ENCODE measurements at regions not wholly inside any gene's neighbourhood (a gene's known extent, or its start where the extent isn't known, plus 50 kb on each side); places are given as distances from the start of the nearest gene placed in this dataset.

DNA sequence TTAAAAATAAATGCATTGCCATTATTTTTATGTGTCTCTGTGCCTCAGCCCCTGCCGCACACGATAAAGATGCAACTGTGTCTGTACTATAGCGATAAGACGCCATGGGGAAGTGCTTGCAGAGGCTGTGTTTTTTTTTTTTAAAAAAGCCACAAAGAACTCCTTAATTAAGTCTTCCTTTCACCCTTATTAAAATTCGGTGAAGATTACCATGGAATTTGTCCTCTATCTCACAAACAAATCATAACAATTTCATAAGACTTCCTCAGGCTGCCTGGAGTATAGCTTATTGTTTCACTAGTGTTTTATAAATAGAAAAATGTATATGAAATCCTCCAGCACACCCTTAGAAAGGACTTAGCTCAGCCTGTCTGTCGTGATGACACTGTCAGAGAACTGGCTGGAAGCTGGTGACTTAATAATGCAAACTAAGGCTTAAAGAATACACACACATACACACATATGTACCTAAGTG, 374.8 kb upstream of the SLCO3A1 start:
- Histone ChIP-seq H3K9me3 (ENCODE audit: low read length) (no peaks in the 10 kb centered on the region), H3K9ac (ENCODE audit: low read length) (no peak overlapping the region), H3K27me3 (ENCODE audit: control insufficient read depth in 1 of 2, insufficient read depth in 2 of 2, low read length in 2 of 2) (no peaks in the 10 kb centered on the region), H3K4me3 (ENCODE audit: low read depth in 1 of 2, low read length in 2 of 2) (no peak overlapping the region), H3K4me1 (ENCODE audit: insufficient read depth, low read length) (no peaks in the 10 kb centered on the region), H3K36me3 (ENCODE audit: insufficient read depth, low read length) (no peaks in the 10 kb centered on the region), H3K27ac (ENCODE audit: low read depth, low read length) (no peak overlapping the region)

DNA sequence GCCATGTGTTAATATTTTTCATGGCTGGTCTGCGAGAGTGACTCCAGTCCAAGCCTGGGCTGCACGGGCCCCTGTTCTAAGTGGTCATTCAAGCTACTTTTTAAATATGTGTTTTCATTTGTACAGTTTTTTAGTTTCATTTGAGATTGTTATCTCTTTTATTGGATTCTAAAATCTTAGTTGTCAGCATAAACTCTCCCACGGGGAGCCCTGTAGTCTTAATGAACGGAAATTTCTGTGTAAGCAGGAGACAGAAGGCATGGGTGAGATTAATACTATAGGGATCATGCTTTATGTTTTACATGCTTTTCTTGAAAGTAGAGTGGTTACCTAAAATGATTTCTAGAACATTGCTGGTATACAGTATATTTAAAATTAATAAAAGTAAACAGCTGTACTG, 373.1 kb upstream of the SLCO3A1 start:
- Histone ChIP-seq H3K27me3 (ENCODE audit: control insufficient read depth in 1 of 2, insufficient read depth in 2 of 2, low read length in 2 of 2) (no peaks in the 10 kb centered on the region), H3K27ac (ENCODE audit: low read depth, low read length) (no peak overlapping the region), H3K4me3 (ENCODE audit: low read depth in 1 of 2, low read length in 2 of 2) (no peak overlapping the region)

DNA sequence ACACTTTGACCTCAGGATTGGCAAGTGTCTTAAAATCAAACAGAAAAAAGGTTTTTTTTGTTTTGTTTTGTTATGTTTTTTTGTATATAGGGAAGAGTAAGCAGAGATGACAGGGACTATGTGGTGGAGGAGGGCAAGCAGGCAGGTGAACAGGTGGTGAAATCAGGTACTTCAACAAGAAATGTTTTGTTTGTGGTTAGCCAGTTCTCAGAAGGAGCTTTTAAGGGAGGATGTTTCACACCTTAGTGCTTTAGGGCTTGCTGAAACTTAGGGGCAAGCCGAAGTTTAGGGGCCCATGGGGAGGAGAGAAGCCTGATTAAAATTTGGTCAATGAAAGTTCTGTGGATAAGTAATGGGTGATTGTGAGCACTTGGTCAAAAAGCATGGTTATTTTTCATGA, 370.7 kb upstream of the SLCO3A1 start:
- H3K9me3 ChIP-seq (ENCODE audit: low read length): no peaks in the 10 kb centered on the region
- H3K27me3 ChIP-seq (ENCODE audit: control insufficient read depth in 1 of 2, insufficient read depth in 2 of 2, low read length in 2 of 2): no peaks in the 10 kb centered on the region
- H3K4me3 ChIP-seq (ENCODE audit: low read depth in 1 of 2, low read length in 2 of 2): no peak overlapping the region
- no peaks in the 10 kb centered on the region for H3K4me1 ChIP-seq (ENCODE audit: insufficient read depth, low read length)
- no peak overlapping the region for H3K27ac ChIP-seq (ENCODE audit: low read depth, low read length)
- no peak overlapping the region for H3K9ac ChIP-seq (ENCODE audit: low read length)
- H3K36me3 ChIP-seq (ENCODE audit: insufficient read depth, low read length): no peaks in the 10 kb centered on the region

More for the DNA sequence above, 373.1 kb upstream of the SLCO3A1 start:
- no peaks in the 10 kb centered on the region for H3K9me3 ChIP-seq (ENCODE audit: low read length)
- H3K36me3 ChIP-seq (ENCODE audit: insufficient read depth, low read length): no peaks in the 10 kb centered on the region
- no peaks in the 10 kb centered on the region for H3K4me1 ChIP-seq (ENCODE audit: insufficient read depth, low read length)
- no peak overlapping the region for H3K9ac ChIP-seq (ENCODE audit: low read length)

DNA sequence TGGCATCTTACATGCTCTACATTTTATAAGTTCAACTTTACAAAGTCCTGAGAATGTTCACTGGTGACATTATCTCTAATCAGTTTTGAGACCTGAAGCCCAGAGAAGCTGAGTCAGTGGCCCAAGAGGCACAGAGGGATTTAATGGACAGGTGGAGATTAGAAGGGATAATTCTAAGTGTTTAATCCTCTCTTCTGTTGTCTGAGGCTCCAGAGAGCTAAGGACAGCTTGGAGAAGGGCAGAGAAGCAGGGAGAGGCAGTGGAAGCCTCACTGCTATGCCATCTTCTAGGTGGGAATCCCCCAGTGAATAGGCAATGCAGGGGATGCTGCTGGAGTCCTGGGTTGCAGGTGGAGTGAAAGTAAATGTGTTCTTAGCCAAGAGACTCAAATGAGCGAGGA, 369.4 kb upstream of the SLCO3A1 start:
- Histone ChIP-seq H3K9ac (ENCODE audit: low read length) (no peak overlapping the region), H3K4me3 (ENCODE audit: low read depth in 1 of 2, low read length in 2 of 2) (no peak overlapping the region), H3K9me3 (ENCODE audit: low read length) (no peaks in the 10 kb centered on the region), H3K27ac (ENCODE audit: low read depth, low read length) (no peak overlapping the region), H3K36me3 (ENCODE audit: insufficient read depth, low read length) (no peaks in the 10 kb centered on the region), H3K4me1 (ENCODE audit: insufficient read depth, low read length) (no peaks in the 10 kb centered on the region), H3K27me3 (ENCODE audit: control insufficient read depth in 1 of 2, insufficient read depth in 2 of 2, low read length in 2 of 2) (no peaks in the 10 kb centered on the region)

DNA sequence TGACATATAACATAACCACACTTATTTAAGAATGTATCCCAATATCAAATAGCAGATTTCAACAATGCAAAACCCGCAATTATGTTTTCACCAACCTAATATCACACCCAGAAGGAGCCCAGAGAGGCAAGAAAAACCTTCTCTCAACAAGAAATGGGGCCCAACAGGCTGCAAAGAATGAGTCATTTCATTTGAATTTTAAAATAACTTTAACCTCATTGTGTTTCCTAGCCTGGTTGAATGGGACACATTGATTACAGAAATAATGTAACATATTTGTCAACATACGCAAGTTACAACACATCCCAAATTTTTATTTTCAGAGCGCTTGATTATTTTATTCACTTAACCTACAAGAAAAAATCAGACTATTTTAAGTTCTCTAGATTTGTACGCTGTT, 365.1 kb upstream of the SLCO3A1 start:
- Histone ChIP-seq H3K4me1 (ENCODE audit: insufficient read depth, low read length) (no peaks in the 10 kb centered on the region), H3K27me3 (ENCODE audit: control insufficient read depth in 1 of 2, insufficient read depth in 2 of 2, low read length in 2 of 2) (no peaks in the 10 kb centered on the region), H3K27ac (ENCODE audit: low read depth, low read length) (no peak overlapping the region), H3K4me3 (ENCODE audit: low read depth in 1 of 2, low read length in 2 of 2) (no peak overlapping the region), H3K36me3 (ENCODE audit: insufficient read depth, low read length) (no peaks in the 10 kb centered on the region), H3K9me3 (ENCODE audit: low read length) (no peaks in the 10 kb centered on the region), H3K9ac (ENCODE audit: low read length) (no peak overlapping the region)

DNA sequence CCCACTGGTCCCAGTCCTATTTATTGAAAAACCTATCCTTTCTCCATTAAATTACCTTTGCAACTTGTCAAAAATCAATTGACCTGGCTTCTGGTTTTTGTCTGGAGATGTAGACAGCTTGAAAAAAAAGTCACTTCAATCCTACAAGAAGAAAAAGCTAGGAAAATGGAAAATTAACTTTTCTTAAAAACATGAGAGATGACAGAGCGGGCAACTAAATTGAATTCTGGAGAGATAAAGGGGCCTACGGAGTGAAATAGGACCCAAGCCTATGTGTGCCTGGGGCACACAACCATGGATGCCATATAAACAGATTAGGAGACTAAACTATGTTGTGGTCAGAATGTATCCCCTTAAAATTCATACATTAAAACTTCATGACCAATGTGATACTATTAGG, 363.3 kb upstream of the SLCO3A1 start:
- H3K27me3 ChIP-seq (ENCODE audit: control insufficient read depth in 1 of 2, insufficient read depth in 2 of 2, low read length in 2 of 2): no peaks in the 10 kb centered on the region
- no peak overlapping the region for H3K4me3 ChIP-seq (ENCODE audit: low read depth in 1 of 2, low read length in 2 of 2)
- no peaks in the 10 kb centered on the region for H3K36me3 ChIP-seq (ENCODE audit: insufficient read depth, low read length)
- H3K4me1 ChIP-seq (ENCODE audit: insufficient read depth, low read length): no peaks in the 10 kb centered on the region
- H3K9me3 ChIP-seq (ENCODE audit: low read length): no peaks in the 10 kb centered on the region
- no peak overlapping the region for H3K27ac ChIP-seq (ENCODE audit: low read depth, low read length)
- no peak overlapping the region for H3K9ac ChIP-seq (ENCODE audit: low read length)

DNA sequence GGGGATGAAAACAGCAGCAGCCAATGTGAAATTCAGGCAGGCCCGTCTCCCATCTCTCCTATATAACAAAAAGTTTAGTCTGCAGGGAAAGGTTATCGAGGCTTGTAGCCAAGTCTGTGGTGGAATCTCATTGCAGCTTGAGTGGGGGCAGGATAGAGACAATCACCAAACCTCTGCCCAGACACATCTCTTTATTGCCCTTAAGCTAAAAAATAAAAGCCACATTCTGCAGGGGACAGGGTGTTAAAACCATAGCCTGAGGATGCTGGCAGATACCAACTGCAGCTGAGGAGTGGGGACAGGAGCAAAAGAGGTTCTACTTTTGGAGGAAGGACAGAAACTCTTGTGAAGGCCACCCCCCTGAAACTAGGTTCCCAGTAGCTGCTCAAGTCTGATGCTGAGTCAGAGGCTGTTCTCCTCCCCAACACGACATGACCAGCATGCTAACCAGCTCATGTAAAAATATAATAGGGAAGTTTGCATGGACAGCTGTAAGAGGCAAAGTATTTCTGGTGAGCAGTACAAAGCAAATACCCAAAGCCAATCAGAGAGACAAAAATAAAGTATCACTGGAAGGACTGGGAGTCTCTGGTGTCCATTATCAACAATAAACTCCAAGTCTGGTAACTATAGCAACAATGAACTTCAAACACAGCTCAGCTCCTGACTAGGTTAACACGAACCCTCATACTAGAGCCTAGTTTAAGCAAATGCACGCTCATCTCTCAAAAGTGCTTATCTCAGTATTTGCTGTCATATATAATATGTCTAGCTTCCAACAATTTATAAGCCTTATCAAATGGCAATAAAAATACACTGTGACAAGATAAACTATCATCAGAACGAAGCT, 362.2 kb upstream of the SLCO3A1 start:
- Histone ChIP-seq H3K9ac (ENCODE audit: low read length) (no peak overlapping the region), H3K4me1 (ENCODE audit: insufficient read depth, low read length) (no peaks in the 10 kb centered on the region)

DNA sequence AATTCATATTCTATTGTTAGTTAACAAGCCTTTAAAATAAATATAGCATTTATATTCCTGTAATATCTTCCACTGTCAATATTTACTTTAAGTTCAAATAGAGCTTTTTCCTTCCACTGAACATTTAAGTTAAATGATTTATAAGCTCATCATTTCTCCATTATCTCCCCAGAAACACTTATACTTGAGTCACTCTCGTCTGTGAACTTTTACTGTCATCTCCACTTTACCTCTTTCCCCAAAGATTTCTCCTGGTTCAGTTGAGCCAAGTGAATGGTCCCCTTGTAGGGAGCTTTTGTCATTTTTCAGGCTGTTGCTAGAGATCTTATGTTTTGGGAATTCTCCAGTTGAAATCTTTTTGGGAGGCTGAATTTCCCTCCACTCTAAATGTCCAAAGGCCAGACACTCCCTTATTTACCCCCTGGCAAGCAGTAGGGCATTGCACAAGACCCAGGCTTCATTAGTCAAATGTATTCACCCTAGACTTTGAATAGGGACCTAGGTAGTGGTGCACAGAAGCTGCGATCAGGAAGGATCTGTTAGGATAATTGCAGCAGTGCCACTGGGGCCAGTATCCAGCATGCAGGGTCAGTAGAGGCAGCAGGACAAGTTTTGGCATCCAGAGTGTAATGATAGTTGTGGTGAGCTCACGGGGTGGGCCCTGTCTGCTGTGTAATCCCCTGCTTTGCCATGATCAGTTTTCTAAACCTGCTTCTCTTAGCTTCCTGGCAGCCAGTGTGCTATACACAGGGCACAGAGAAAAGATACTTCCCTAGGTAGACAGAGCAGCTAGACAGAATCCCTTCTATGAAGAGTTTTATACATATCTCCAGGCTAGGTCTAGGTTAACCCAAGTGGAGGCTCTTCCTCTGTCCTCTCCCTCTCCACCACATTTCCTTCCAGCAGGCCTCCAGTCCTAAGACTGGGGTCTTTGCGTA, 356.5 kb upstream of the SLCO3A1 start:
- no peak overlapping the region for H3K27ac ChIP-seq (ENCODE audit: low read depth, low read length)
- H3K9me3 ChIP-seq (ENCODE audit: low read length): no peaks in the 10 kb centered on the region
- no peaks in the 10 kb centered on the region for H3K27me3 ChIP-seq (ENCODE audit: control insufficient read depth in 1 of 2, insufficient read depth in 2 of 2, low read length in 2 of 2)
- no peaks in the 10 kb centered on the region for H3K36me3 ChIP-seq (ENCODE audit: insufficient read depth, low read length)
- H3K9ac ChIP-seq (ENCODE audit: low read length): no peak overlapping the region
- no peaks in the 10 kb centered on the region for H3K4me1 ChIP-seq (ENCODE audit: insufficient read depth, low read length)
- no peak overlapping the region for H3K4me3 ChIP-seq (ENCODE audit: low read depth in 1 of 2, low read length in 2 of 2)

More for the DNA sequence above, 362.2 kb upstream of the SLCO3A1 start:
- Histone ChIP-seq H3K27ac (ENCODE audit: low read depth, low read length) (no peak overlapping the region), H3K9me3 (ENCODE audit: low read length) (no peaks in the 10 kb centered on the region), H3K36me3 (ENCODE audit: insufficient read depth, low read length) (no peaks in the 10 kb centered on the region), H3K27me3 (ENCODE audit: control insufficient read depth in 1 of 2, insufficient read depth in 2 of 2, low read length in 2 of 2) (no peaks in the 10 kb centered on the region), H3K4me3 (ENCODE audit: low read depth in 1 of 2, low read length in 2 of 2) (no peak overlapping the region)

DNA sequence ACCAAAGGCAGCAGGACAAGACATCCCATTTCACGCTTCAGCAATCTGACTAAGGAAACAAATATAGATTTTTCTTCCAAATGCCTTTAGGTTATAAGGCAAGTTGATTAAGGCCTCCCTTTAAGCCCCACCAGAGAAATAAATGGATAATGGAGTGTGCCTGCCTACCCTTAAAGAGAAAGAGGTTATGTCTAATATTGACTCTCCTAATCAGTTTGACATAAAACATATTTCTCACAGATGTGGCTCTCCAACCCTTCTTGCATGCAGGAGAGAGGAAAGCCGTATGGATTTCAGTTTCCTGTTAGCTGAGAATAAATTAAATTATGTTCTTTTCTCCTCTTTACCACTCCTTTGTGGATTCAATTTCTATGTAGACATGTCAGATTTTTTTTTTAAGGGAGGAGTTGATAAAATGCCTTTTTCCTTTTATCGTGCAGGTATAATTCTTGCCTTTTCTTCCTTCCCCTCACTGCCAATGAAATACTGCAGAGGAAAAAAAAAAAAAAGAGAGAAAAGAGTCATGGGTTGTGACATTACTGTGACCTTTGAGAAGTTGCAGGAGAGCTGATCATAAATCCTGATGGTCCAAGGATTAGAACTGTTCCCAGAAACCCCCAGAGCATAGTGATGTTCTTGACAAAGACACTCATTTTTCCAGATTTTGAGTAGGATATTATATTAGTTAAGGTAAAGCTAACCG, 355.3 kb upstream of the SLCO3A1 start:
- H3K36me3 ChIP-seq (ENCODE audit: insufficient read depth, low read length): no peaks in the 10 kb centered on the region
- no peaks in the 10 kb centered on the region for H3K4me1 ChIP-seq (ENCODE audit: insufficient read depth, low read length)
- H3K27ac ChIP-seq (ENCODE audit: low read depth, low read length): no peak overlapping the region
- H3K9me3 ChIP-seq (ENCODE audit: low read length): no peaks in the 10 kb centered on the region
- no peak overlapping the region for H3K9ac ChIP-seq (ENCODE audit: low read length)
- H3K4me3 ChIP-seq (ENCODE audit: low read depth in 1 of 2, low read length in 2 of 2): no peak overlapping the region
- no peaks in the 10 kb centered on the region for H3K27me3 ChIP-seq (ENCODE audit: control insufficient read depth in 1 of 2, insufficient read depth in 2 of 2, low read length in 2 of 2)

DNA sequence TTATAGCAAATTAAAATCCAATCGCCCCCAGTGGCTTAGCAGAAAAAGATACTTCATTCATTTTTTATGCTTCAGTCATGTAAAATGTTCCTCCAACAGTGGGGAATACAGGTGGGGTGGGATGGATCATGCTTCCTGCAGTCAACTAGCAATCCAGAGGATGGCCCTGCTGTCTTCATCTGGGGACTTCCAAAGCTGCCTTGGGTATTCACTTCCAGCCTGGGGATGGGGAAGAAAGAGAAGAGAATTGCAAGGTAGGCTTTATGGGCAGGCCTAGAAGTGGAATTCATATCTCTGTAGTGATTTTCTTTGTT, 354.8 kb upstream of the SLCO3A1 start:
- H3K9me3 ChIP-seq (ENCODE audit: low read length): no peaks in the 10 kb centered on the region
- no peaks in the 10 kb centered on the region for H3K36me3 ChIP-seq (ENCODE audit: insufficient read depth, low read length)
- no peak overlapping the region for H3K9ac ChIP-seq (ENCODE audit: low read length)
- H3K4me3 ChIP-seq (ENCODE audit: low read depth in 1 of 2, low read length in 2 of 2): no peak overlapping the region
- H3K27ac ChIP-seq (ENCODE audit: low read depth, low read length): no peak overlapping the region
- no peaks in the 10 kb centered on the region for H3K27me3 ChIP-seq (ENCODE audit: control insufficient read depth in 1 of 2, insufficient read depth in 2 of 2, low read length in 2 of 2)
- no peaks in the 10 kb centered on the region for H3K4me1 ChIP-seq (ENCODE audit: insufficient read depth, low read length)

DNA sequence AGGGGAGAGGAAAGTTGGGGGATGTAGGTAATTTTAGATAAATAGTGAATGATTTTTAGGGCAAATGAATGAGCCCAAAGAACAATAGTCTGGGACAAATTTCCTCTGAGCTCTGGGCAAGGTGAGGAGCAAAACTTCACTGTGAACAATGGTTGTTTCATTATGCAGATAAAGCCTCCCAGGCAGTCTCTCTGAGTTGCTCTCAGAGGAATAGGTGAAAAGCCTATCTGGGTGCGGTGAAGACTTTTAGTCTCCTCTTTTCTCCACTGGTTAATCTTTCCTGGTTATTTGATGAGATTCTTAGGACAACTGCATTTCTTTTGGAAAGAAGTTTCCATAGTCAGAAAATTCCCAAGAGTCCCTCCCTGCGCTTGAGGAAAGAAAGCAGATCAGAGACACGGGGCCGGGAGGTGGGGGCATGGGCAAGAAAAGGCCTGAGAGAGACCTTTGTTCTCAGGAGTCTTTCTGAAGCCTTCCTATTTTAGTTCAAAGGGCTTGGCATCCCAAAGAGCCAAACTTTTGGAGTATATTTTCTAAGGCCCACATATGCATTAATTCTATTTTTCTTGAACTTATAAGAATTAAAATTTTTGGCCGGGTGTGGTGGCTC, 353.6 kb upstream of the SLCO3A1 start:
- no peak overlapping the region for H3K27ac ChIP-seq (ENCODE audit: low read depth, low read length)
- no peaks in the 10 kb centered on the region for H3K9me3 ChIP-seq (ENCODE audit: low read length)
- no peaks in the 10 kb centered on the region for H3K36me3 ChIP-seq (ENCODE audit: insufficient read depth, low read length)
- H3K27me3 ChIP-seq (ENCODE audit: control insufficient read depth in 1 of 2, insufficient read depth in 2 of 2, low read length in 2 of 2): no peaks in the 10 kb centered on the region
- no peaks in the 10 kb centered on the region for H3K4me1 ChIP-seq (ENCODE audit: insufficient read depth, low read length)
- H3K9ac ChIP-seq (ENCODE audit: low read length): no peak overlapping the region
- no peak overlapping the region for H3K4me3 ChIP-seq (ENCODE audit: low read depth in 1 of 2, low read length in 2 of 2)

All from muscle layer of colon (tissue), 2 donors.